Astrocyte (in vitro differentiated cells and primary cell): ENCODE measurements at regions not wholly inside any gene's neighbourhood (a gene's known extent, or its start where the extent isn't known, plus 50 kb on each side); places are given as distances from the start of the nearest gene placed in this dataset.

Experiments used
- EZH2 ChIP-seq: IDR thresholded peaks from 2 replicates; pipeline ENCODE4 v1.6.1; 2012; ENCODE audit warnings: mild to moderate bottlenecking, low read length, inconsistent platforms; ENCODE audit not compliant: insufficient read depth
- TF ChIP-seq, protein P1 (sequence below): IDR thresholded peaks from 2 replicates; pipeline ENCODE4 v1.5.1; 2011; ENCODE audit warnings: low read depth, mild to moderate bottlenecking, inconsistent platforms, low read length, moderate library complexity; ENCODE audit not compliant: insufficient read depth

DNA sequence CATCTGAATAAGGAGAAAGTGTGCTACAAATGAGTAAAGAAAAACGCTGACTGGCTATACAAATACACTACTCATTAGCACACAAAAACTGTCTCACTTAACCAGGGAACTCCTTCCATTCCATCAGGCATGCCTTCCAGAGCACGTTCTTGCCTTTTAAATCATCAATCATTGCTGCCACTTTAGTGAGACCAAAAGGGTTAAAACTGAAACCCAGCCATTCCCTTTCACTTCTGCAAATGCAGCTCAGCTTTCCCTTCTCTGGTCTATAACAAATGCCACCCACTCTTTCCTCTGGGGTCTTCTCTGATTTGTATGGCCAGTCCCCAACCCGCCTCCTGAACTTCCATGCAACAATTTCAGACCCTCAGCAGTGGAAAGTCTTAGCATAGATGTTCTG is 231.5 kb downstream of the TRIML1 start:
- TF ChIP-seq, protein P1, sequence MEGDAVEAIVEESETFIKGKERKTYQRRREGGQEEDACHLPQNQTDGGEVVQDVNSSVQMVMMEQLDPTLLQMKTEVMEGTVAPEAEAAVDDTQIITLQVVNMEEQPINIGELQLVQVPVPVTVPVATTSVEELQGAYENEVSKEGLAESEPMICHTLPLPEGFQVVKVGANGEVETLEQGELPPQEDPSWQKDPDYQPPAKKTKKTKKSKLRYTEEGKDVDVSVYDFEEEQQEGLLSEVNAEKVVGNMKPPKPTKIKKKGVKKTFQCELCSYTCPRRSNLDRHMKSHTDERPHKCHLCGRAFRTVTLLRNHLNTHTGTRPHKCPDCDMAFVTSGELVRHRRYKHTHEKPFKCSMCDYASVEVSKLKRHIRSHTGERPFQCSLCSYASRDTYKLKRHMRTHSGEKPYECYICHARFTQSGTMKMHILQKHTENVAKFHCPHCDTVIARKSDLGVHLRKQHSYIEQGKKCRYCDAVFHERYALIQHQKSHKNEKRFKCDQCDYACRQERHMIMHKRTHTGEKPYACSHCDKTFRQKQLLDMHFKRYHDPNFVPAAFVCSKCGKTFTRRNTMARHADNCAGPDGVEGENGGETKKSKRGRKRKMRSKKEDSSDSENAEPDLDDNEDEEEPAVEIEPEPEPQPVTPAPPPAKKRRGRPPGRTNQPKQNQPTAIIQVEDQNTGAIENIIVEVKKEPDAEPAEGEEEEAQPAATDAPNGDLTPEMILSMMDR: no peak
- TF ChIP-seq EZH2: no peak
